Suprapubic skin (tissue), 3 donors: ENCODE measurements at regions not wholly inside any gene's neighbourhood (a gene's known extent, or its start where the extent isn't known, plus 50 kb on each side); places are given as distances from the start of the nearest gene placed in this dataset.

ENCODE experiments used
- EP300 ChIP-seq: sonication (generic); formaldehyde crosslinking; IDR thresholded peaks from one replicate; pipeline ENCODE4 v1.6.1; 2017; ENCODE audit warnings: antibody characterized with exemption
- TF ChIP-seq, protein P1 (sequence below), 2 donors: fragments of 200-600 bp in 1 of 2; fragments of 450-650 bp in 1 of 2; sonication (generic) in 1 of 2; IDR thresholded peaks; one replicate each; pipeline ENCODE4 v1.5.1; 2016 to 2019; ENCODE audit warnings: antibody characterized with exemption in 2 of 2, mild to moderate bottlenecking in 1 of 2, moderate library complexity in 1 of 2

DNA sequence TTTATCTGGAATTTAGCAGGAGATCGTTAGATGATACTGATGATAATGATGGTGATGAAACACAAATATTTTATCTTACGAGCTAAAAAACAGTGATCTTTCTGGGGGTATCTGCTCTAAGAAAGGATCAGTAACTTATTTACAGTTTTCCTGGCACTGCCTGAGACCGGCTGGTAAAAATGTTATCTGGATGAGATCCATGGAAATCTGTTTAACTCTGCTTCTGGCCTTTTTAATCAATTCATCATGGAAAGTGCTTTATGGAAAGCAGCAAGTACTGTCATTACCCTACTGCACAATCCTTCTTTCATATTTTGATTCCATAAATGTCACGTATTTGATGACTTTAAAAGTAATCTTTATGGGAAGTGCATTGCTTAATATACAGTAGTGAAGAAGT lies 612.7 kb upstream of the GCFC2 start:
- TF ChIP-seq, protein P1, sequence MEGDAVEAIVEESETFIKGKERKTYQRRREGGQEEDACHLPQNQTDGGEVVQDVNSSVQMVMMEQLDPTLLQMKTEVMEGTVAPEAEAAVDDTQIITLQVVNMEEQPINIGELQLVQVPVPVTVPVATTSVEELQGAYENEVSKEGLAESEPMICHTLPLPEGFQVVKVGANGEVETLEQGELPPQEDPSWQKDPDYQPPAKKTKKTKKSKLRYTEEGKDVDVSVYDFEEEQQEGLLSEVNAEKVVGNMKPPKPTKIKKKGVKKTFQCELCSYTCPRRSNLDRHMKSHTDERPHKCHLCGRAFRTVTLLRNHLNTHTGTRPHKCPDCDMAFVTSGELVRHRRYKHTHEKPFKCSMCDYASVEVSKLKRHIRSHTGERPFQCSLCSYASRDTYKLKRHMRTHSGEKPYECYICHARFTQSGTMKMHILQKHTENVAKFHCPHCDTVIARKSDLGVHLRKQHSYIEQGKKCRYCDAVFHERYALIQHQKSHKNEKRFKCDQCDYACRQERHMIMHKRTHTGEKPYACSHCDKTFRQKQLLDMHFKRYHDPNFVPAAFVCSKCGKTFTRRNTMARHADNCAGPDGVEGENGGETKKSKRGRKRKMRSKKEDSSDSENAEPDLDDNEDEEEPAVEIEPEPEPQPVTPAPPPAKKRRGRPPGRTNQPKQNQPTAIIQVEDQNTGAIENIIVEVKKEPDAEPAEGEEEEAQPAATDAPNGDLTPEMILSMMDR (IDR thresholded peaks at IDR 0.05): no peak
- TF ChIP-seq EP300: no peak
